ENCODE measurements at regions not wholly inside any gene's neighbourhood (a gene's known extent, or its start where the extent isn't known, plus 50 kb on each side); places are given as distances from the start of the nearest gene placed in this dataset.

- no peak for TF ChIP-seq CTCF (IDR thresholded peaks at IDR 0.05)
- no peak for TF ChIP-seq ZFX (IDR thresholded peaks at IDR 0.05; ENCODE audit: borderline replicate concordance)
These were observed 367.0 kb upstream of the NEGR1 start for GRCh38 chr1:72649211-72649888.

Data from 22Rv1 (cell line).